ENCODE measurements at regions not wholly inside any gene's neighbourhood (a gene's known extent, or its start where the extent isn't known, plus 50 kb on each side); places are given as distances from the start of the nearest gene placed in this dataset.

DNA sequence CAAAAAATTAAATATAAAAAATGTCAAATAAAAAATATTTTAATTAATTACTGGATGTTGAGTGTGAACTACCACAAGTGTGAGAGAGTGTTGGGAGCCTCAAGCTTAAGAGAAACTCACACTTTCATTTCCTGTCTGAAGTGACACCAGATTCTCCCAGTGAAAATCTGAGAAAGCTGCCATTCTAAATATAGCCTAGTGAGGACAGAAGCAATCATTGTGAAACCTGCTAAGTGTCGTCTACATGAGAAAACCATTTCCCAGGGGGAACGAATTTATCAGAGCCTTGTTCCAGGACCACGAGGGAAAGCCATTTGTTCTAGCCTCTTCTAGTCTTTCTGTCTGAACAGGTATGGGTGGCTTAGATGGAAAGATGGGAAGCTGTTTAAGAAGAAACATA lies 329.3 kb upstream of the PRMT6 start:
- H3K36me3 ChIP-seq (ENCODE audit: control insufficient read depth in 1 of 2, insufficient read depth in 2 of 2, low read length in 1 of 2): no peaks in the 10 kb centered on the region
- no peak for DNase-seq
- intact Hi-C loops (cut with DNase I): no loop called here
- ATAC-seq (ENCODE audit: low FRiP score): no peak
- H3K4me1 ChIP-seq (ENCODE audit: control insufficient read depth in 1 of 2, insufficient read depth in 2 of 2, low read length in 2 of 2): no peaks in the 10 kb centered on the region
- no peak overlapping the region for H3K4me3 ChIP-seq (ENCODE audit: low read length in 2 of 2)
- no peaks in the 10 kb centered on the region for H3K9me3 ChIP-seq (ENCODE audit: control insufficient read depth, low read length)
- no peaks in the 10 kb centered on the region for H3K27me3 ChIP-seq (ENCODE audit: control insufficient read depth in 1 of 2, insufficient read depth in 2 of 2, low read length in 1 of 2)
- H3K27ac ChIP-seq (ENCODE audit: low read depth in 1 of 2, low read length in 2 of 2): no peak overlapping the region
- WGBS, 2 donors: 4 to 8% methylated on average over 3 of the region's 3 CpGs

- no peak for DNase-seq
- Histone ChIP-seq H3K36me3 (ENCODE audit: control insufficient read depth in 1 of 2, insufficient read depth in 2 of 2, low read length in 1 of 2) (no peaks in the 10 kb centered on the region), H3K27ac (ENCODE audit: low read depth in 1 of 2, low read length in 2 of 2) (no peak overlapping the region), H3K9me3 (ENCODE audit: control insufficient read depth, low read length) (peaks cover 1% of the 10 kb centered on the region), H3K4me3 (ENCODE audit: low read length in 2 of 2) (no peak overlapping the region), H3K4me1 (ENCODE audit: control insufficient read depth in 1 of 2, insufficient read depth in 2 of 2, low read length in 2 of 2) (no peaks in the 10 kb centered on the region), H3K27me3 (ENCODE audit: control insufficient read depth in 1 of 2, insufficient read depth in 2 of 2, low read length in 1 of 2) (no peaks in the 10 kb centered on the region)
- intact Hi-C loops (cut with DNase I): no loop called here
- 19 to 21% methylated on average over 2 of the region's 2 CpGs for whole genome bisulfite sequencing, 2 donors
- ATAC-seq (ENCODE audit: low FRiP score): no peak
Observed at GRCh38 chr1:106746448-106747085, 309.9 kb upstream of the PRMT6 start.

- DNase-seq (no peak), ATAC-seq (ENCODE audit: low FRiP score) (no peak)
- no peaks in the 10 kb centered on the region for H3K4me1 ChIP-seq (ENCODE audit: control insufficient read depth in 1 of 2, insufficient read depth in 2 of 2, low read length in 2 of 2)
- no peaks in the 10 kb centered on the region for H3K36me3 ChIP-seq (ENCODE audit: control insufficient read depth in 1 of 2, insufficient read depth in 2 of 2, low read length in 1 of 2)
- intact Hi-C loops (cut with DNase I): no loop called here
- no peaks in the 10 kb centered on the region for H3K27me3 ChIP-seq (ENCODE audit: control insufficient read depth in 1 of 2, insufficient read depth in 2 of 2, low read length in 1 of 2)
- H3K9me3 ChIP-seq (ENCODE audit: control insufficient read depth, low read length): peaks cover 1% of the 10 kb centered on the region
- 59 to 60% methylated on average over 3 of the region's 3 CpGs for WGBS, 2 donors
- H3K4me3 ChIP-seq (ENCODE audit: low read length in 2 of 2): no peak overlapping the region
- H3K27ac ChIP-seq (ENCODE audit: low read depth in 1 of 2, low read length in 2 of 2): no peak overlapping the region
Observed at GRCh38 chr1:106747232-106747631, 309.2 kb upstream of the PRMT6 start.

DNA sequence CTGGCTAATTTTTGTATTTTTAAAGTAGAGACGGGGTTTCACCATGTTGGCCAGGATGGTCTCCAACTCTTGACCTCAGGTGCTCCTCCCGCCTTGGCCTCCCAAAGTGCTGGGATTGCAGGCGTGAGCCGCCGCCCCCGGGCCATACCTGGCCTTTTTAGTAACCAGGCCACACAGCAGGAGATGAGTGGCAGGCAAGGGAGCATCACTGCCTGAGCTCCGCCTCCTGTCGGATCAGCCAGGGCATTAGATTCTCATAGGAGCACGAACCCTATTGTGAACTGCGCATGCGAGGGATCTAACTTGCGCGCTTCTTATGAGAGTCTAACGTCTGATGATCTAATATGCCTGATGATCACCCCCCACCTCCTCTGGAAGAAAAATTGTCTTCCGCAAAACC lies 308.7 kb upstream of the PRMT6 start:
- Histone ChIP-seq H3K9me3 (ENCODE audit: control insufficient read depth, low read length) (peaks cover 1% of the 10 kb centered on the region), H3K4me3 (ENCODE audit: low read length in 2 of 2) (no peak overlapping the region), H3K36me3 (ENCODE audit: control insufficient read depth in 1 of 2, insufficient read depth in 2 of 2, low read length in 1 of 2) (no peaks in the 10 kb centered on the region), H3K27ac (ENCODE audit: low read depth in 1 of 2, low read length in 2 of 2) (no peak overlapping the region), H3K27me3 (ENCODE audit: control insufficient read depth in 1 of 2, insufficient read depth in 2 of 2, low read length in 1 of 2) (no peaks in the 10 kb centered on the region), H3K4me1 (ENCODE audit: control insufficient read depth in 1 of 2, insufficient read depth in 2 of 2, low read length in 2 of 2) (no peaks in the 10 kb centered on the region)
- WGBS, 2 donors: 93% methylated on average over 15 of the region's 15 CpGs
- DNase-seq: no peak
- ATAC-seq (ENCODE audit: low FRiP score): no peak
- intact Hi-C loops (cut with DNase I): no loop called here

DNA sequence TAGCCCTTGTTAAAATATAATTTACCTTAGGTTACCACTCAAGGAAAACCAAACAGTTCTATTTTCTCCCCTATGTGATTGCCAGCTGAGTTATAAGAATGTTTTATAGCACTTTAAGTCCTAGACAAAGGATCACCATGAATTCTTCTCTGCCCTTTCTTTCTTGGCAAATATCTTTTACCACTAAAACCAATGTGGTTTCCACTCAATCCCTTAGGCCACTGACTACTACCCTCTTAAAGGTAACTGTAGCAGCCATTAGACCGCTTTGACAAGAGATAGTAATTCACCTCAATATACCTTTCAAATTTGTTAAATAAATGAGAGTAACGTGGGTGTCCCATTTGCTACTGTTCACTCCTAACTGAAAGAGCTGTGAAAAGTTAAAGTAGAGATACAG lies 307.9 kb upstream of the PRMT6 start:
- WGBS, 2 donors: 65 to 75% methylated on average over 2 of the region's 2 CpGs
- DNase-seq (no peak), ATAC-seq (ENCODE audit: low FRiP score) (no peak)
- H3K27me3 ChIP-seq (ENCODE audit: control insufficient read depth in 1 of 2, insufficient read depth in 2 of 2, low read length in 1 of 2): no peaks in the 10 kb centered on the region
- no peaks in the 10 kb centered on the region for H3K4me1 ChIP-seq (ENCODE audit: control insufficient read depth in 1 of 2, insufficient read depth in 2 of 2, low read length in 2 of 2)
- no peaks in the 10 kb centered on the region for H3K36me3 ChIP-seq (ENCODE audit: control insufficient read depth in 1 of 2, insufficient read depth in 2 of 2, low read length in 1 of 2)
- H3K27ac ChIP-seq (ENCODE audit: low read depth in 1 of 2, low read length in 2 of 2): no peak overlapping the region
- no peak overlapping the region for H3K4me3 ChIP-seq (ENCODE audit: low read length in 2 of 2)
- H3K9me3 ChIP-seq (ENCODE audit: control insufficient read depth, low read length): peaks cover 1% of the 10 kb centered on the region
- intact Hi-C loops (cut with DNase I): no loop called here

DNA sequence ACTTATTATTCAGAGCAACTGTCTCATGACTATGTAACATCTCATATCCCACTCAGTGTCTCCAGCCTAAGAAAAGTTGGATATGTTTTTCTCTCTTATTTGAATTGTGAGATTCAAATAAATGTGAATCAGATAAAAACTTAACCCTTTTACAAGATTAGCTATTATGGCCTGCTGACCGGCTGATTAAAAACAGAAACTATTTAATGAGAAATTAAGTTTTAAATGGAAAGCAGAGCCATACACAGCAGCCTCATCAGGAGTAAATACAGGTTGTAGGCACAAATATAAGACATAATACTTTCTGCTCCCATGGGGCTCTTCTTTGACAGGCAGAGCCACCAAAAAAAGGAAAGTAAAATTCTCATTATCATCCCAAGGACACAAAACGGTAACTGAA lies 307.0 kb upstream of the PRMT6 start:
- no peaks in the 10 kb centered on the region for H3K4me1 ChIP-seq (ENCODE audit: control insufficient read depth in 1 of 2, insufficient read depth in 2 of 2, low read length in 2 of 2)
- WGBS, 2 donors: 36 to 38% methylated on average over 2 of the region's 2 CpGs
- no peak for DNase-seq
- no peak overlapping the region for H3K27ac ChIP-seq (ENCODE audit: low read depth in 1 of 2, low read length in 2 of 2)
- H3K27me3 ChIP-seq (ENCODE audit: control insufficient read depth in 1 of 2, insufficient read depth in 2 of 2, low read length in 1 of 2): no peaks in the 10 kb centered on the region
- no peak for ATAC-seq (ENCODE audit: low FRiP score)
- intact Hi-C loops (cut with DNase I): no loop called here
- no peaks in the 10 kb centered on the region for H3K36me3 ChIP-seq (ENCODE audit: control insufficient read depth in 1 of 2, insufficient read depth in 2 of 2, low read length in 1 of 2)
- H3K4me3 ChIP-seq (ENCODE audit: low read length in 2 of 2): no peak overlapping the region
- H3K9me3 ChIP-seq (ENCODE audit: control insufficient read depth, low read length): no peaks in the 10 kb centered on the region

DNA sequence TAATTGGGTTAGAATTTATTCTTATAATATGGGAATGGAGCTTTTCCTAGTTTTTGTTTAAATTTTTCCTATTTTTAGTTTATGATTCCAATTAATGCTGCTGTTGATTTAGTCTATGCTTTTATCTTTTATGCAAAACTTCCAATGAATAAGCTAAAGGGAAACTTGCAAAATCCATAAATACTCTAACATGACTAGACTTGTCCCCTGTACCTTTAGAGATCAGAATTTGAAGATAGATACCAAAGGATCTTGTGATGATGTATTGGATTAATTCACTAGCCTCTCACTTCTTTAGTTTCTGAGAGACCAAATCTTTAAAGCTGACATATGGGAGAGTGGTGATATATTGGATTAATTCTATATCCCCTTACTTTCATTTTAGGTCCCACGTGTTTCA lies 306.6 kb upstream of the PRMT6 start:
- DNase-seq (no peak), ATAC-seq (ENCODE audit: low FRiP score) (no peak)
- H3K4me1 ChIP-seq (ENCODE audit: control insufficient read depth in 1 of 2, insufficient read depth in 2 of 2, low read length in 2 of 2): no peaks in the 10 kb centered on the region
- H3K27me3 ChIP-seq (ENCODE audit: control insufficient read depth in 1 of 2, insufficient read depth in 2 of 2, low read length in 1 of 2): no peaks in the 10 kb centered on the region
- no peaks in the 10 kb centered on the region for H3K36me3 ChIP-seq (ENCODE audit: control insufficient read depth in 1 of 2, insufficient read depth in 2 of 2, low read length in 1 of 2)
- no peak overlapping the region for H3K4me3 ChIP-seq (ENCODE audit: low read length in 2 of 2)
- intact Hi-C loops (cut with DNase I): no loop called here
- no peaks in the 10 kb centered on the region for H3K9me3 ChIP-seq (ENCODE audit: control insufficient read depth, low read length)
- 41 to 62% methylated on average over 1 of the region's 1 CpG for WGBS, 2 donors
- no peak overlapping the region for H3K27ac ChIP-seq (ENCODE audit: low read depth in 1 of 2, low read length in 2 of 2)

GRCh38 chr1:106751002-106751401 lies 305.5 kb upstream of the PRMT6 start:
- Histone ChIP-seq H3K9me3 (ENCODE audit: control insufficient read depth, low read length) (no peaks in the 10 kb centered on the region), H3K27me3 (ENCODE audit: control insufficient read depth in 1 of 2, insufficient read depth in 2 of 2, low read length in 1 of 2) (no peaks in the 10 kb centered on the region), H3K36me3 (ENCODE audit: control insufficient read depth in 1 of 2, insufficient read depth in 2 of 2, low read length in 1 of 2) (no peaks in the 10 kb centered on the region), H3K4me1 (ENCODE audit: control insufficient read depth in 1 of 2, insufficient read depth in 2 of 2, low read length in 2 of 2) (no peaks in the 10 kb centered on the region), H3K4me3 (ENCODE audit: low read length in 2 of 2) (no peak overlapping the region), H3K27ac (ENCODE audit: low read depth in 1 of 2, low read length in 2 of 2) (no peak overlapping the region)
- DNase-seq: no peak
- 54 to 65% methylated on average over 2 of the region's 2 CpGs for WGBS, 2 donors
- no peak for ATAC-seq (ENCODE audit: low FRiP score)
- intact Hi-C loops (cut with DNase I): no loop called here

- no peak overlapping the region for H3K27ac ChIP-seq (ENCODE audit: low read depth in 1 of 2, low read length in 2 of 2)
- DNase-seq: no peak
- intact Hi-C loops (cut with DNase I): no loop called here
Observed at GRCh38 chr1:106753066-106753465, 303.4 kb upstream of the PRMT6 start.

More at GRCh38 chr1:106753066-106753465, 303.4 kb upstream of the PRMT6 start:
- Histone ChIP-seq H3K4me1 (ENCODE audit: control insufficient read depth in 1 of 2, insufficient read depth in 2 of 2, low read length in 2 of 2) (no peaks in the 10 kb centered on the region), H3K36me3 (ENCODE audit: control insufficient read depth in 1 of 2, insufficient read depth in 2 of 2, low read length in 1 of 2) (no peaks in the 10 kb centered on the region), H3K27me3 (ENCODE audit: control insufficient read depth in 1 of 2, insufficient read depth in 2 of 2, low read length in 1 of 2) (no peaks in the 10 kb centered on the region), H3K9me3 (ENCODE audit: control insufficient read depth, low read length) (no peaks in the 10 kb centered on the region), H3K4me3 (ENCODE audit: low read length in 2 of 2) (no peak overlapping the region)
- 61 to 65% methylated on average over 1 of the region's 1 CpG for WGBS, 2 donors
- no peak for ATAC-seq (ENCODE audit: low FRiP score)
